T47D (cell line): ENCODE measurements at regions not wholly inside any gene's neighbourhood (a gene's known extent, or its start where the extent isn't known, plus 50 kb on each side); places are given as distances from the start of the nearest gene placed in this dataset.

Experiments used
- DNase-seq, 2 experiments: peaks; one replicate each; pipeline versions ENCODE4 v3.0.0 to v3.0.0-alpha.2; 2011 to 2012; ENCODE audit warnings: low read depth in 1 of 2, low spot score in 1 of 2
- JUND ChIP-seq: IDR thresholded peaks from 2 replicates; pipeline ENCODE4 v1.6.1; 2012; ENCODE audit warnings: low read depth
- in situ Hi-C: cut with HindIII; loops from 2 replicates; pipeline ENCODE4 v1.10.0; 2016; ENCODE audit warnings: low sequenced_read_pairs, low pct_unique_long_range_greater_than_20kb

- in situ Hi-C loops: no loop called here
- no peak for TF ChIP-seq JUND
- DNase-seq: no peak
Measured at GRCh38 chr21:23356905-23357304, 2250.4 kb downstream of the MRPL39 start.

DNA sequence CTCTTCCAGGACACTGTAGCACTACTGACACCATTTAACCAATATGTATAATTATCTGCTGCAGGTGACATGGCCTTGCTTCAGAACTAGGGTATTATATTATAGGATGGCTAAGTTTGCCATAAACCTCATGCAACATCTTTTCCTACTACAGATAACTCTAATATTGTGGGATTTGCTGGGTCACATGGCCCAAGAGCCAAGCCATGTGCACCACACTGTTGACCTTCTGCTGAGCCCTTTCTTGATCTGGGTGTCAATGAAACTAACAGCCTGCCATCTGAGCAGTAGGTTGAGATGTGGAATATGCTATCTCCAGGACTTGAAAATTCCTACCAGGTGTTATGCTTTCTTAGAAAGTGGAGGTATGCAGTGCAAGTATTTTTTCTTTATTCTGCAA is 2291.1 kb downstream of the MRPL39 start:
- in situ Hi-C loops: no loop called here
- TF ChIP-seq JUND: no peak

GRCh38 chr21:23308741-23309140 is 2298.5 kb downstream of the MRPL39 start:
- no peak for TF ChIP-seq JUND
- in situ Hi-C loops: no loop called here
- DNase-seq: no peak

More for the DNA sequence above, 2291.1 kb downstream of the MRPL39 start:
- no peak for DNase-seq

- in situ Hi-C loops: no loop called here
- no peak for DNase-seq
- no peak for TF ChIP-seq JUND
Measured at GRCh38 chr21:23307065-23307464, 2300.2 kb downstream of the MRPL39 start.

DNA sequence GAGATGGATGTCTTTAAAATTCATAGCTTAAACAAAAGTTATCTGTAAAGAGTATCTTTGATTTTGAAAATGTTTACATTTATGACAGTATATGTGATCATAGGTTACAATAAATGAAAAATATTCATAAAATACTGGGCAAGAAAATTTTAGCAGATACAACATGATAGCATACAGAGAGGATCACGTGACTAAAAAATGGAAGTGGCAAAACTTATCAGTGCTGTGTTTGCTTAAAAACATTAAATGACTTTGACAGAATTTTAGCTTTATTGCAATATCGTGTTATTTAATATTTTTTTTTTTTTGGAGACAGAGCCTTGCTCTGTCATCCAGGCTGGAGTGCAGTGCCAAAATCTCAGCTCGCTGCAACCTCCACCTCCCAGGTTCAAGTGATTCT is 2294.1 kb downstream of the NCAM2 start:
- in situ Hi-C loops: no loop called here
- TF ChIP-seq JUND: no peak
- no peak for DNase-seq

DNA sequence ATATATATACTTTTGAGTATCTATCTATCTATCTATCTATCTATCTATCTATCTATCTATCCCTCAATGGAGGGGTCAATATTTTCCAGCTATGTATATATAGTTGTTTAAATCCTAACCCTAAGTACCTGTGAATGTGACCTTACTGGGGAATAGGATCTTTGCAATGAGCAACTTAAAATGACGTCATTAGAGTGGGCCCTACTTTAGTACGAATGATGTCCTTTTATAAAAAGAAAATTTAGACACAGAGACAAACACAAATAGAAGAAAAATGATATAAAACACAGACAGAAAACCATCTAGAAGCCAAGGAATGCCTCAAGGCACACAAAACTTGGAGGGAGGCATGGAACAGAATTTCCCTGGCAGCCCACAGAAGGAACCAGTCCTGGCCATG is 2283.7 kb downstream of the NCAM2 start:
- no peak for DNase-seq

GRCh38 chr21:23249760-23250159 is 2251.6 kb downstream of the NCAM2 start:
- DNase-seq: no peak
- TF ChIP-seq JUND: no peak
- in situ Hi-C loops: no loop called here

More for the DNA sequence above, 2283.7 kb downstream of the NCAM2 start:
- in situ Hi-C loops: no loop called here
- no peak for TF ChIP-seq JUND

DNA sequence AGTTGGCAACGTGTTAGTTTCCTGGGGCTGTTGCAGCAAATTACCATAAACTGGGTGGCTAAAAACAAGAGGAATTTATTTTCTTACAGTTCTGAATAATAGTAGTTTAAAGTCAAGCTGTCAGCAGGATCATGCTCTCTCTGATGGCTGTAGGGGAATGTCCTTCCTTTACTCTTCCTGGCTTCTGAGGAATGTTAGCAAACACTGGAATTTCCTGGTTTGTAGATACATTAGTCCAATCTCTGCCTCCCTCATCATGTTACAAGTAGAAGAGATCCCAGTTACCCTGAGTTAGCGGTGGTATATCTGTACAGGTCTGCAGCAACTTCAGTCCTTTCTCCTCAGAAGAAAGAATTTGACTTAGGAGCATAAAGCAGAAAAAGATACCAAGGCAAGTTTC is 2249.1 kb downstream of the NCAM2 start:
- no peak for DNase-seq
- TF ChIP-seq JUND: no peak
- in situ Hi-C loops: no loop called here

DNA sequence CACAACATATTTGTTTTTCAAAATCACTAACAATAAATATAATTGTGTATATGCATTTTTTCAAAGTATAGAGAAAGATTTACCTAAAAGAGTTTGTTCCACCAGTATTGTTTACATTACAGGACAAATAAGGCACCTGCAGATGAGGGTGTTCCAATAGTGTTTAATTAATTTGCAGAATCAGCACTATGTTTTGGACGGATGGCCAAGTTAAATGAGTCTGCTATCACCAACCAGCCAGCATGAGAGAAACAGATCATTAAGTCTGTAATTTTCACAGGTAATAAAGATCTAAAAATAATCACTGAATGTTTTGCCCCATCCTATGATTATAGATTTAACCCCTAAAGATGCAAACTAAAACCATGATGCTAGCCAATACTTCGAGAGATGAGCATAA is 2247.0 kb downstream of the NCAM2 start:
- no peak for TF ChIP-seq JUND
- in situ Hi-C loops: no loop called here
- no peak for DNase-seq

- in situ Hi-C loops: no loop called here
- no peak for TF ChIP-seq JUND
- no peak for DNase-seq
Measured at GRCh38 chr21:23223882-23224281, 2225.7 kb downstream of the NCAM2 start.

- no peak for TF ChIP-seq JUND
- no peak for DNase-seq
- in situ Hi-C loops: no loop called here
Measured at GRCh38 chr21:23218667-23219066, 2220.5 kb downstream of the NCAM2 start.

DNA sequence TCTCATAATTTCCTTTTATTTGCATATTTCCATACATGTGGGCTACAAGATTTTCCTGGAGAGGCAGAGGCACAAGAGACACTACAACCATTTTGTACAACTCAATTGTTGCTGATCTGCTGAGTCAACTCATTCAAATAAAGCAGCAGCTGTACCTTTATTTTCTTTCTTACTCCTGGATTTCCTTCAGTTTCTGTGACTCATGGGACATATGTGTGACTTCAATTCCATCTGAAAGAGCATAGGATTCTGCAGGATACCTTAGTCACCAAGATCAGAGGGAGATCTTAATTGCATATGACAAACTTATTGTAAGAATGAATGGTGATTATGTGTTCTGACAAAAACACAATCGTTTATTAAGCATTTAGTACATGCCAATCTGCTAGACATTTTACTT is 2219.4 kb downstream of the NCAM2 start:
- DNase-seq: no peak
- in situ Hi-C loops: no loop called here
- no peak for TF ChIP-seq JUND

GRCh38 chr21:23215261-23215660 is 2217.1 kb downstream of the NCAM2 start:
- no peak for DNase-seq
- no peak for TF ChIP-seq JUND
- in situ Hi-C loops: no loop called here
